ENCODE measurements at regions not wholly inside any gene's neighbourhood (a gene's known extent, or its start where the extent isn't known, plus 50 kb on each side); places are given as distances from the start of the nearest gene placed in this dataset.

GRCh38 chr13:59513686-59514085 is 650.0 kb downstream of the DIAPH3 start:
- ATAC-seq (no peak), DNase-seq (ENCODE audit: low spot score) (no peak)
- H3K27ac Mint-ChIP-seq = no peak overlapping the region
- Histone ChIP-seq H2AFZ (no peak overlapping the region), H3K4me3 (no peak overlapping the region), H3F3A (replicated peaks; ENCODE audit: low read depth) (no peaks in the 10 kb centered on the region; the same call in 1 of the 2 replicates), H3K9me2 (ENCODE audit: insufficient read depth) (peaks cover 7% of the 10 kb centered on the region; the same call in 1 of the 2 replicates), H3K27ac (ENCODE audit: low read depth) (no peak overlapping the region), H3K4me2 (no peak overlapping the region), H3K4me1 (ENCODE audit: insufficient read depth) (no peaks in the 10 kb centered on the region), H3K36me3 (ENCODE audit: insufficient read depth) (no peaks in the 10 kb centered on the region), H4K20me1 (replicated peaks; ENCODE audit: insufficient read depth) (no peaks in the 10 kb centered on the region), H3K79me2 (replicated peaks; ENCODE audit: insufficient read depth) (no peaks in the 10 kb centered on the region), H3K27me3 (ENCODE audit: insufficient read depth) (no peaks in the 10 kb centered on the region)
- TF ChIP-seq CREB1 (CRISPR knock-in tag; IDR thresholded peaks at IDR 0.05; ENCODE audit: low read depth) (no peak), STAT1 (IDR thresholded peaks at IDR 0.05; ENCODE audit: unreplicated experiment) (no peak), JUNB (IDR thresholded peaks at IDR 0.05; ENCODE audit: unreplicated experiment) (no peak), ZNF462 (CRISPR knock-in tag; IDR thresholded peaks at IDR 0.05) (no peak), ZNF114 (CRISPR knock-in tag; IDR thresholded peaks at IDR 0.05) (no peak), EZH2 (IDR thresholded peaks at IDR 0.05; ENCODE audit: low read depth, unreplicated experiment) (no peak), REST (IDR thresholded peaks at IDR 0.05; ENCODE audit: unreplicated experiment) (no peak), ETS1 (IDR thresholded peaks at IDR 0.05) (no peak), CTCF (conservative IDR thresholded peaks at IDR 0.05; ENCODE audit: low read depth in 2 of 2) (no peak), ZNF331 (CRISPR knock-in tag; IDR thresholded peaks at IDR 0.05; ENCODE audit: low read depth) (no peak), POLR2AphosphoS5 (IDR thresholded peaks at IDR 0.05; ENCODE audit: low read depth) (no peak), NANOG (IDR thresholded peaks at IDR 0.05; ENCODE audit: borderline replicate concordance) (no peak)
- peaks cover 4% of the 10 kb centered on the region for H3K27me3 Mint-ChIP-seq (ENCODE audit: insufficient read depth, low read depth, poor library complexity)
- H3K4me1 Mint-ChIP-seq = no peaks in the 10 kb centered on the region
- H3K36me3 Mint-ChIP-seq (ENCODE audit: low read depth) = no peaks in the 10 kb centered on the region
- H3K9me3 Mint-ChIP-seq = no peaks in the 10 kb centered on the region; the same call in 1 of the 3 replicates
- H3K4me3 Mint-ChIP-seq = no peak overlapping the region

Data from GM23338 (cell line).